Mesendoderm (in vitro differentiated cells): ENCODE measurements at regions not wholly inside any gene's neighbourhood (a gene's known extent, or its start where the extent isn't known, plus 50 kb on each side); places are given as distances from the start of the nearest gene placed in this dataset.
"Not testable (repeated sequence)": the region's sequence is repeated elsewhere in the genome, so short reads cannot be mapped to it uniquely, and the experiment has no call there.

ENCODE experiments used
- DNase-seq: peaks from one replicate; pipeline ENCODE4 v3.0.0; 2013
- H2AK5ac ChIP-seq: 2 replicates; pipeline ENCODE4 v1.6.1; 2013; ENCODE audit warnings: low read length, inconsistent platforms
- H2BK120ac ChIP-seq: 2 replicates; pipeline ENCODE4 v1.6.1; 2013; ENCODE audit warnings: low read depth, mild to moderate bottlenecking, low read length, moderate library complexity, mixed read lengths
- H2BK15ac ChIP-seq: replicated peaks from 2 replicates; pipeline ENCODE4 v1.6.1; 2013; ENCODE audit warnings: low read depth, mild to moderate bottlenecking, moderate library complexity
- H2BK5ac ChIP-seq: 2 replicates; pipeline ENCODE4 v1.6.1; 2013; ENCODE audit warnings: low read length, inconsistent platforms
- H3K18ac ChIP-seq: 2 replicates; pipeline ENCODE4 v1.6.1; 2013; ENCODE audit warnings: mild to moderate bottlenecking, low read length, mixed read lengths
- H3K23ac ChIP-seq: one replicate; pipeline ENCODE4 v1.6.1; 2013; ENCODE audit warnings: low read length
- H3K27ac ChIP-seq: 2 replicates; pipeline ENCODE4 v1.5.1; 2013; ENCODE audit warnings: low read depth, mild to moderate bottlenecking, inconsistent platforms, low read length, moderate library complexity
- H3K27me3 ChIP-seq: 2 replicates; pipeline ENCODE4 v1.6.1; 2013; ENCODE audit warnings: low read length, control low read depth, mild to moderate bottlenecking, inconsistent platforms; ENCODE audit not compliant: insufficient read depth, poor library complexity
- H3K36me3 ChIP-seq: 2 replicates; pipeline ENCODE4 v1.6.1; 2013; ENCODE audit warnings: low read length, inconsistent platforms; ENCODE audit not compliant: control insufficient read depth, insufficient read depth
- H3K4ac ChIP-seq: one replicate; pipeline ENCODE4 v1.6.1; 2013; ENCODE audit warnings: low read depth, mild to moderate bottlenecking, low read length, moderate library complexity
- H3K4me1 ChIP-seq: 2 replicates; pipeline ENCODE4 v1.6.1; 2013; ENCODE audit warnings: low read depth, low read length, inconsistent platforms; ENCODE audit not compliant: control insufficient read depth
- H3K4me2 ChIP-seq: 2 replicates; pipeline ENCODE4 v1.6.1; 2013; ENCODE audit warnings: low read length
- H3K4me3 ChIP-seq: 2 replicates; pipeline ENCODE4 v1.5.1; 2013; ENCODE audit warnings: mild to moderate bottlenecking, low read length
- H3K56ac ChIP-seq: one replicate; pipeline ENCODE4 v1.6.1; 2013; ENCODE audit warnings: low read length
- H3K79me1 ChIP-seq: 2 replicates; pipeline ENCODE4 v1.6.1; 2013; ENCODE audit warnings: low read length, inconsistent platforms
- H3K79me2 ChIP-seq: 2 replicates; pipeline ENCODE4 v1.6.1; 2013; ENCODE audit warnings: mild to moderate bottlenecking, low read length; ENCODE audit not compliant: control insufficient read depth, insufficient read depth
- H3K9ac ChIP-seq: 2 replicates; pipeline ENCODE4 v1.6.1; 2013; ENCODE audit warnings: low read length, inconsistent platforms
- H4K5ac ChIP-seq: one replicate; pipeline ENCODE4 v1.6.1; 2013; ENCODE audit warnings: low read length
- H4K8ac ChIP-seq: one replicate; pipeline ENCODE4 v1.6.1; 2013; ENCODE audit warnings: low read depth, mild to moderate bottlenecking, control low read depth, low read length, moderate library complexity
- WGBS: extraction: QIAGEN DNeasy Blood & Tissue Kit; methylation state at CpG from one replicate; pipeline ENCODE4 v1.1.7; 2013; ENCODE audit warnings: low lambda C conversion rate, missing lambda C conversion rate; ENCODE audit not compliant: insufficient coverage; ENCODE audit errors: extremely low coverage; 5-methylcytosine and 5-hydroxymethylcytosine counted together

- no CpG with 5 or more reads among the region's 5 CpGs for WGBS
- no peak overlapping the region for H2AK5ac ChIP-seq
- H4K8ac ChIP-seq, result no peak overlapping the region
- no peak overlapping the region for H3K9ac ChIP-seq
- H3K79me1 ChIP-seq, result no peaks in the 10 kb centered on the region
- no peak overlapping the region for H4K5ac ChIP-seq
- H3K4me1 ChIP-seq, result no peaks in the 10 kb centered on the region
- H3K36me3 ChIP-seq, result no peaks in the 10 kb centered on the region
- no peak overlapping the region for H3K18ac ChIP-seq
- H2BK5ac ChIP-seq, result no peak overlapping the region
- no peak overlapping the region for H3K23ac ChIP-seq
- H3K27ac ChIP-seq, result no peak overlapping the region
- H3K27me3 ChIP-seq, result no peaks in the 10 kb centered on the region
- H3K79me2 ChIP-seq, result no peaks in the 10 kb centered on the region
- no peak overlapping the region for H3K4me2 ChIP-seq
- DNase-seq, result no peak
- H3K4me3 ChIP-seq, result no peak overlapping the region
- no peak overlapping the region for H3K4ac ChIP-seq
- H2BK120ac ChIP-seq, result no peak overlapping the region
- H3K56ac ChIP-seq, result no peak overlapping the region
- H2BK15ac ChIP-seq, result no peak overlapping the region
Observed at GRCh38 chr5:67925511-67925910, 290.0 kb upstream of the PIK3R1 start.

GRCh38 chr5:67921004-67921601 is 294.5 kb upstream of the PIK3R1 start:
- no peak overlapping the region for H3K4me2 ChIP-seq
- H3K79me2 ChIP-seq, result no peaks in the 10 kb centered on the region
- H3K27me3 ChIP-seq, result no peaks in the 10 kb centered on the region
- no peak overlapping the region for H3K9ac ChIP-seq
- H2BK120ac ChIP-seq, result no peak overlapping the region
- H3K27ac ChIP-seq, result no peak overlapping the region
- H2BK5ac ChIP-seq, result no peak overlapping the region
- H4K8ac ChIP-seq, result no peak overlapping the region
- no peaks in the 10 kb centered on the region for H3K79me1 ChIP-seq
- WGBS, result no CpG with 5 or more reads among the region's 8 CpGs
- DNase-seq, result no peak
- no peaks in the 10 kb centered on the region for H3K36me3 ChIP-seq
- H2BK15ac ChIP-seq, result no peak overlapping the region
- H3K23ac ChIP-seq, result no peak overlapping the region
- no peak overlapping the region for H2AK5ac ChIP-seq
- no peak overlapping the region for H4K5ac ChIP-seq
- H3K4me3 ChIP-seq, result no peak overlapping the region
- no peak overlapping the region for H3K56ac ChIP-seq
- H3K18ac ChIP-seq, result no peak overlapping the region
- no peaks in the 10 kb centered on the region for H3K4me1 ChIP-seq
- no peak overlapping the region for H3K4ac ChIP-seq

- H3K36me3 ChIP-seq, H3K4me2 ChIP-seq, H2BK5ac ChIP-seq, H4K8ac ChIP-seq, H2BK120ac ChIP-seq, H2AK5ac ChIP-seq, H3K27ac ChIP-seq, H3K23ac ChIP-seq, H3K4me1 ChIP-seq, H3K56ac ChIP-seq, H2BK15ac ChIP-seq, H3K79me2 ChIP-seq, H3K18ac ChIP-seq, DNase-seq, H3K4ac ChIP-seq, H3K27me3 ChIP-seq, H3K9ac ChIP-seq, H3K79me1 ChIP-seq, H4K5ac ChIP-seq, H3K4me3 ChIP-seq: not testable (repeated sequence)
Observed at GRCh38 chr5:67919532-67919931, 296.0 kb upstream of the PIK3R1 start.

GRCh38 chr5:67917561-67917960 is 298.0 kb upstream of the PIK3R1 start:
- H2AK5ac ChIP-seq, result no peak overlapping the region
- no peaks in the 10 kb centered on the region for H3K4me1 ChIP-seq
- H4K5ac ChIP-seq, result no peak overlapping the region
- H2BK120ac ChIP-seq, result no peak overlapping the region
- H3K79me2 ChIP-seq, result no peaks in the 10 kb centered on the region
- no peak overlapping the region for H3K18ac ChIP-seq
- H3K4me3 ChIP-seq, result no peak overlapping the region
- no peaks in the 10 kb centered on the region for H3K36me3 ChIP-seq
- H2BK5ac ChIP-seq, result no peak overlapping the region
- no peak overlapping the region for H3K9ac ChIP-seq
- no CpG with 5 or more reads among the region's 4 CpGs for WGBS
- H2BK15ac ChIP-seq, result no peak overlapping the region
- H3K4me2 ChIP-seq, result no peak overlapping the region
- H3K56ac ChIP-seq, result no peak overlapping the region
- no peaks in the 10 kb centered on the region for H3K79me1 ChIP-seq
- H3K23ac ChIP-seq, result no peak overlapping the region
- no peak overlapping the region for H3K27ac ChIP-seq
- no peak overlapping the region for H3K4ac ChIP-seq
- no peak for DNase-seq
- H4K8ac ChIP-seq, result no peak overlapping the region
- H3K27me3 ChIP-seq, result no peaks in the 10 kb centered on the region

- Histone ChIP-seq H3K27me3 (no peaks in the 10 kb centered on the region), H3K18ac (no peak overlapping the region), H2AK5ac (no peak overlapping the region), H3K36me3 (no peaks in the 10 kb centered on the region), H4K5ac (no peak overlapping the region), H2BK15ac (no peak overlapping the region), H2BK5ac (no peak overlapping the region), H4K8ac (no peak overlapping the region), H3K4me1 (no peaks in the 10 kb centered on the region), H3K4ac (no peak overlapping the region), H3K27ac (no peak overlapping the region), H3K56ac (no peak overlapping the region), H3K9ac (no peak overlapping the region), H3K79me2 (no peaks in the 10 kb centered on the region), H3K23ac (no peak overlapping the region), H3K4me2 (no peak overlapping the region), H3K4me3 (no peak overlapping the region), H2BK120ac (no peak overlapping the region), H3K79me1 (no peaks in the 10 kb centered on the region)
- WGBS, result no CpG with 5 or more reads among the region's 4 CpGs
- DNase-seq, result no peak
Observed at GRCh38 chr5:67910546-67910945, 305.0 kb upstream of the PIK3R1 start.

- Histone ChIP-seq H3K56ac (no peak overlapping the region), H3K79me1 (no peaks in the 10 kb centered on the region), H3K27ac (no peak overlapping the region), H3K79me2 (no peaks in the 10 kb centered on the region), H2BK120ac (no peak overlapping the region), H2BK5ac (no peak overlapping the region), H3K4ac (no peak overlapping the region), H3K9ac (no peak overlapping the region), H2AK5ac (no peak overlapping the region), H2BK15ac (no peak overlapping the region), H3K18ac (no peak overlapping the region), H3K23ac (no peak overlapping the region), H3K36me3 (no peaks in the 10 kb centered on the region), H3K4me2 (no peak overlapping the region), H3K4me3 (no peak overlapping the region), H3K4me1 (no peaks in the 10 kb centered on the region), H4K8ac (no peak overlapping the region), H4K5ac (no peak overlapping the region), H3K27me3 (no peaks in the 10 kb centered on the region)
- WGBS, result no CpG with 5 or more reads among the region's 6 CpGs
- DNase-seq, result no peak
Observed at GRCh38 chr5:67908126-67908765, 307.3 kb upstream of the PIK3R1 start.
